Panc1 (cell line): ENCODE measurements at regions not wholly inside any gene's neighbourhood (a gene's known extent, or its start where the extent isn't known, plus 50 kb on each side); places are given as distances from the start of the nearest gene placed in this dataset.

Experiments
- ATAC-seq: fragments of 200-7000 bp; cut with Tn5 transposase; 2 replicates; pipeline ENCODE4 v1.9.1; 2020; ENCODE audit warnings: mild to moderate bottlenecking, moderate library complexity
- BruUV-seq: library from RNA; stranded (reverse); fragments of 400-500 nt; replicated peaks from 2 replicates; lab custom pipeline; 2021; lab: Mats Ljungman, UMichigan
- CTCF ChIA-PET: fragments of 300-600 bp; sonication (Branson Sonifier 250); formaldehyde crosslinking; loops from one replicate; lab custom pipeline; 2022; ENCODE audit warnings: antibody characterized with exemption; lab: Charles Lee
- POLR2A ChIA-PET: fragments of 300-600 bp; sonication (Branson Sonifier 250); formaldehyde crosslinking; loops from one replicate; lab custom pipeline; 2022; ENCODE audit warnings: antibody characterized with exemption; lab: Charles Lee
- DNase-seq: peaks from one replicate; pipeline ENCODE4 v3.0.0-alpha.2; 2010; ENCODE audit warnings: low read depth, low spot score
- H3K27ac ChIP-seq: 2 replicates; pipeline ENCODE4 v1.5.1; 2011; ENCODE audit warnings: mild to moderate bottlenecking, low read length, inconsistent platforms
- H3K27me3 ChIP-seq: fragments of 200-500 bp; sonication (Bioruptor generic); 2 replicates; pipeline ENCODE4 v1.6.0; 2014; ENCODE audit warnings: low read length, inconsistent platforms; ENCODE audit not compliant: control insufficient read depth, insufficient read depth
- H3K36me3 ChIP-seq: fragments of 200-500 bp; sonication (Bioruptor generic); 2 replicates; pipeline ENCODE4 v1.5.1; 2014; ENCODE audit warnings: inconsistent platforms, mild to moderate bottlenecking, low read length, moderate library complexity; ENCODE audit not compliant: control insufficient read depth, insufficient read depth
- H3K4me1 ChIP-seq: 2 replicates; pipeline ENCODE4 v1.5.1; 2011; ENCODE audit warnings: inconsistent platforms, mild to moderate bottlenecking, low read length, moderate library complexity; ENCODE audit not compliant: control insufficient read depth, insufficient read depth
- H3K4me3 ChIP-seq, 2 experiments: 2 replicates each; pipeline ENCODE4 v1.5.1; 2011 to 2012; ENCODE audit warnings: low read depth in 2 of 2, low read length in 2 of 2, mild to moderate bottlenecking in 2 of 2, inconsistent platforms in 1 of 2, moderate library complexity in 1 of 2
- H3K9me3 ChIP-seq: fragments of 200-500 bp; sonication (Bioruptor generic); 2 replicates; pipeline ENCODE4 v1.5.1; 2014; ENCODE audit warnings: low read depth, mild to moderate bottlenecking, inconsistent platforms, low read length, moderate library complexity; ENCODE audit not compliant: control insufficient read depth, insufficient read depth
- POLR2AphosphoS5 ChIP-seq: IDR thresholded peaks from 2 replicates; pipeline ENCODE4 v1.6.1; 2012; ENCODE audit warnings: mild to moderate bottlenecking, low read depth, low read length, moderate library complexity
- REST ChIP-seq, 2 experiments: IDR thresholded peaks; 2 replicates each; pipeline ENCODE4 v1.6.1; 2011 to 2012; ENCODE audit warnings: low read depth in 2 of 2, control low read depth in 1 of 2, low read length in 1 of 2, mild to moderate bottlenecking in 1 of 2, moderate library complexity in 1 of 2; ENCODE audit not compliant: insufficient read depth in 1 of 2
- SIN3A ChIP-seq: IDR thresholded peaks from 2 replicates; pipeline ENCODE4 v1.6.1; 2012; ENCODE audit warnings: low read depth, mild to moderate bottlenecking, low read length, moderate library complexity, borderline replicate concordance; ENCODE audit not compliant: insufficient read depth
- TCF7L2 ChIP-seq: IDR thresholded peaks from 2 replicates; pipeline ENCODE4 v1.6.1; 2011; ENCODE audit warnings: mild to moderate bottlenecking, low read depth, low read length, inconsistent platforms
- in situ Hi-C: cut with HindIII; loops from 2 replicates; pipeline ENCODE4 v1.10.0; 2016; ENCODE audit warnings: low sequenced_read_pairs, low pct_unique_long_range_greater_than_20kb
- intact Hi-C: fragments of 100-400 bp; cut with micrococcal nuclease; formaldehyde crosslinking; loops from one replicate; pipeline ENCODE4 v1.10.0; 2022; ENCODE audit not compliant: unreplicated experiment
- TF ChIP-seq, protein P1 (sequence below): fragments of 450-650 bp; IDR thresholded peaks from 2 replicates; pipeline ENCODE4 v1.5.1; 2017; ENCODE audit warnings: mild to moderate bottlenecking

DNA sequence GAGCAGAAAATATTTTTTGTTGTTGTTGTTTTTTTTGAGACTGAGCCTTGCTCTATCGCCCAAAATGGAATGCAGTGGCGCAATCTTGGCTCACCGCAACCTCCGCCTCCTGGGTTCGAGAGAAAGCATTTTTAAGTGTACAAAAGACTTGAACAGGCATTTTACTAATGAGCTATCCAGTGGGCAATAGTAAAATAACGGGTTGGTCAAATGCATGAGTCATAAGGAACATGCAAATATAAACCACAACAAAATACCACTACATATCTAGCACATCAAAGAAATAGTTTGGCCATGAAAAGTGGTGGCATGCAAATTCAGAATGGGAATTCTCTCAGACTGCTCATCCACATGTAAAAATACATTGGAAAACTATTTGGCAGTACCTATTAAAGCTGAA lies 71.7 kb upstream of the TMEM106B start:
- Histone ChIP-seq H3K9me3 (peaks cover 7% of the 10 kb centered on the region; the same call in 1 of the 2 replicates), H3K27me3 (no peaks in the 10 kb centered on the region), H3K36me3 (no peaks in the 10 kb centered on the region), H3K4me1 (peaks cover 10% of the 10 kb centered on the region), H3K27ac (peak overlapping the region; percentile 27; the same call in 1 of the 2 replicates), H3K4me3 (no peak overlapping the region)
- ATAC-seq = no peak
- TF ChIP-seq REST (IDR thresholded peaks at IDR 0.05; ENCODE audit: insufficient read depth in 1 of 2, low read depth in 2 of 2, low read length in 1 of 2) (no peak), POLR2AphosphoS5 (no peak), TCF7L2 (no peak), SIN3A (no peak)
- TF ChIP-seq, protein P1, sequence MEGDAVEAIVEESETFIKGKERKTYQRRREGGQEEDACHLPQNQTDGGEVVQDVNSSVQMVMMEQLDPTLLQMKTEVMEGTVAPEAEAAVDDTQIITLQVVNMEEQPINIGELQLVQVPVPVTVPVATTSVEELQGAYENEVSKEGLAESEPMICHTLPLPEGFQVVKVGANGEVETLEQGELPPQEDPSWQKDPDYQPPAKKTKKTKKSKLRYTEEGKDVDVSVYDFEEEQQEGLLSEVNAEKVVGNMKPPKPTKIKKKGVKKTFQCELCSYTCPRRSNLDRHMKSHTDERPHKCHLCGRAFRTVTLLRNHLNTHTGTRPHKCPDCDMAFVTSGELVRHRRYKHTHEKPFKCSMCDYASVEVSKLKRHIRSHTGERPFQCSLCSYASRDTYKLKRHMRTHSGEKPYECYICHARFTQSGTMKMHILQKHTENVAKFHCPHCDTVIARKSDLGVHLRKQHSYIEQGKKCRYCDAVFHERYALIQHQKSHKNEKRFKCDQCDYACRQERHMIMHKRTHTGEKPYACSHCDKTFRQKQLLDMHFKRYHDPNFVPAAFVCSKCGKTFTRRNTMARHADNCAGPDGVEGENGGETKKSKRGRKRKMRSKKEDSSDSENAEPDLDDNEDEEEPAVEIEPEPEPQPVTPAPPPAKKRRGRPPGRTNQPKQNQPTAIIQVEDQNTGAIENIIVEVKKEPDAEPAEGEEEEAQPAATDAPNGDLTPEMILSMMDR = no peak
- DNase-seq = no peak
- no TSS peak for BruUV-seq
- POLR2A ChIA-PET = no interaction called here
- intact Hi-C loops = no loop called here
- CTCF ChIA-PET = interaction anchor here (0.6 kb wide), 1 partner anchor 491 kb away, joined by 4 read pairs; no protein-coding TSS in a partner anchor
- in situ Hi-C loops = no loop called here

DNA sequence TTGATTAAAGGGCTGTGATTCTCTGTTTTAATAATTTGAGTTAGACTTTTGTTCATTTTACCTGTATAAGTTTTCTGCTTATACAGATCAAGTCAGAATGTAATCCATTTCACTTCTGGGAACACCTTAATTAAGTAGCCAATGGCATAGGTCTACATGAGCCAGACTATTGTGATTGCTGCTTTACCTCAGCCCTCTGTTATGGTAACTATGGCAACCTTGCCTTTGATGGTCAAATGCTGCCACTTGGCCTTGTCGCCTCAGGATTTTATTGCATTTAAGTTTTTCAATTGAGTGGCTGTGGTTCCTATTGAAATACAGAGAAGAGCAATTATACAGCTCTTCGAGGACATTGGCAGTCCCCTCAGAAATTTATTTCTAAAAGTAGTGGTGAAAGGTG lies 64.3 kb upstream of the TMEM106B start:
- POLR2A ChIA-PET = no interaction called here
- H3K4me1 ChIP-seq = no peaks in the 10 kb centered on the region
- H3K4me3 ChIP-seq = no peak overlapping the region
- DNase-seq = no peak
- TF ChIP-seq, protein P1 = no peak
- no peak for TF ChIP-seq TCF7L2
- TF ChIP-seq REST (IDR thresholded peaks at IDR 0.05; ENCODE audit: insufficient read depth in 1 of 2, low read depth in 2 of 2, low read length in 1 of 2) = no peak
- no peak for TF ChIP-seq POLR2AphosphoS5
- TF ChIP-seq SIN3A = no peak
- no peaks in the 10 kb centered on the region for H3K36me3 ChIP-seq
- CTCF ChIA-PET = no interaction called here
- no peak for ATAC-seq
- H3K9me3 ChIP-seq = peaks cover 7% of the 10 kb centered on the region; the same call in 1 of the 2 replicates
- no peaks in the 10 kb centered on the region for H3K27me3 ChIP-seq
- no peak overlapping the region; the same call in 1 of the 2 replicates for H3K27ac ChIP-seq
- BruUV-seq = no TSS peak
- in situ Hi-C loops = no loop called here
- intact Hi-C loops = no loop called here
